A549 (cell line): ENCODE measurements at regions not wholly inside any gene's neighbourhood (a gene's known extent, or its start where the extent isn't known, plus 50 kb on each side); places are given as distances from the start of the nearest gene placed in this dataset.

Experiments
- HOXA7 ChIP-seq: fragments of 250-450 bp; sonication (Bioruptor Pico); IDR thresholded peaks from 2 replicates; pipeline ENCODE4 v1.5.0; 2020; ENCODE audit warnings: mild to moderate bottlenecking, moderate library complexity
- MAX ChIP-seq: IDR thresholded peaks from 2 replicates; pipeline ENCODE4 v1.6.1; 2012

GRCh38 chr4:74516303-74516702 lies 71.4 kb downstream of the AREG start:
- TF ChIP-seq MAX = no peak
- TF ChIP-seq HOXA7 (CRISPR knock-in tag) = no peak
